Superior temporal gyrus (tissue), 1 donor: ENCODE measurements at regions not wholly inside any gene's neighbourhood (a gene's known extent, or its start where the extent isn't known, plus 50 kb on each side); places are given as distances from the start of the nearest gene placed in this dataset.
A peak's percentile ranks its signal among the peaks of the same experiment; 100 is the strongest.
"Not testable (repeated sequence)": the region's sequence is repeated elsewhere in the genome, so short reads cannot be mapped to it uniquely, and the experiment has no call there.

Source experiments
- DNase-seq: peaks from one replicate; pipeline ENCODE4 v3.0.0-alpha.2; 2016; ENCODE audit errors: extremely low spot score

DNA sequence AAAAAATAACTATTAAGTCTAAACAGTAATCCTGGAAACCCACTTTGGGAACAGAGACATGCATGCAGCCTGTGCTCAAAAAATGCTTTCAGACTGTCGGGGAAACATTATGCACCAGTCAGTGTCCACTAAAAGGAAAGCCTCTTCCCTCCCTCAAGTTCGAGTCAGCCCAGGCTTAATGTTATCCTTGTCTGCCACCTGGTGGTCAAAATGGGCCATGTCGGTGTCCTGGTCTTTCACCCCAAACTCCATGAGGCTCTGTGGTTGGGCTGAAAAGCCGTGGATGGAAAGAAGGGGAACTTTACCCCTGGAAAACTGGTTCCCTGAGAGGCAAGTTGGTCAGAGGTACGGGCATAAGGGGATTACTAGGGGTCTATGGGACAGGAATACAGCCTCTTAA lies 88.4 kb upstream of the ZNF492 start:
- peak; percentile 76 for DNase-seq

DNA sequence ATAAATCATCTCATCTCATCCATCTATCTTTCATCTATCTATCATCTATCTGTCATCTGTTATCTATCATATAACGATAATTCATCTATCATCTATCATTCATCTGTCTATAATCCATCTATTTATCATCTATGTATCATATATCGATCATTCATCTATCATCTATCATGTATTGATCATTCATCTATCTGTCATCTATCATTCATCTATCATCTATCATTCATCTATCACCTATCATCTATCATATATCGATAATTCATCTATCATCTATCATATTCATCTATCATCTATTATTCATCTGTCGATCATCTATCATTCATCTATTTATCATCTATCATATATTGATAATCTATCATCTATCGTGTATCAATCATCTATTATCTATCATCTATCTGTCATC lies 100.4 kb upstream of the ZNF492 start:
- no peak for DNase-seq

DNA sequence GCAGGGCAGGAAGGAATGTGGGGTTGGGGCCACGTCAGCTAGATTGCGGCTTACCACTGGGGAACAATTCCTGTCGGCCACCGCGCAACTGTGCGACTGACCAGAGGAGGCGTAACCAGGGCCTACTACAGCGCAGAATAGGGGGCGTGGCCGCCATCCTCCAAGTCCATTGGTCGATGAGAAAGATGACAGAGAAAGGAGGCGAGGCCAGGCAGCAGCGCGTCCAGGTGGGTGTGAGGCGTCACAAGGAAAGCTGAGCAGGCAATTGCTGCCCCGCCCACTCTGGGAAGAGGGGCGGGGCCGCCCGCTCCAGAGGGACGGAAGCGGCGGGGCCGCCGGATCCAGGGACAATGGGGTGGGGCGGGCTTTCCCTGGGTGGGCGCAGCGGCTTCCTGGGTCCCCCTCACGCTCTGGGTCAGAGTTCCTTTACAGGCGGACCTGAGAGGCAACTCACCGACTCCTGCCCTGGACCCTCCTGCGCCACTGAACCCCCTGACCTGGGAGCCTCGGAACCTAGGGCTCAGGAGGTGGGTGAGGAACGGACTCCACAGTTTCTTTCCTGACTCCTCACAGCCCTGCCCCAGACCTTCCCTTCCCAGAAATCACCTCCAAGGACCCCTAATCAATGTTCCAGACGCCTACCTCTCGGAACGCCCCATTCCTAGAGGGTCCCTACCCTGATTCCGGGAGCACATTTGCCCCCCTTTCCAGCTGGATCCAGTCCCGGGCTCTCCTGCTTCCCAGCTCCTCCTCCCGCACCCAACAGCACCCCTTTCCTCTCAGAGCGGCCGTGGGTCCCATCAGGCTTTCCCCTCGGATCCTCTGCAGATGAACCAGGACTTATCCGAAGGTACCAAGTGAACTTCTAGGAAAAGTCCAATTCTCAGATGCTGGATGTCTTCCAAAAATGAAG lies 101.5 kb upstream of the ZNF492 start:
- peak; percentile 58 for DNase-seq

DNA sequence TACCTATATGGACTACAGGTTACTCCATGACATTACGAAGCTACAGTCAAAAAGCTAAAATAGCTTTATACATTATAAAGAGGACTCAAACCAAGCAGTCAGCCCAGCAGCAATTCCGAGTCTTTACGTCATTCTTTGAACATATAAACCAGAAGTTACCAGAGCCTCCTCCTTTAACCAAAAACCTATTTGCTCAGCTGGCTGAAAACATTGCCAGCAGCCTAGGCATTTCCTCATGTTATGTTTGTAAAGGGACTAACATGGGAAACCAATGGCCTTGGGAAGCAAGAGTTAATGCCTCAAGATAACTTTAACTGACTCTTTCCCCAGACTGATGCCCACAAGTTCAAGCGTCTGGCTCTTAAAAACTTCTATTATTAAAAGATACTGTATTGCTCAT lies 104.1 kb upstream of the ZNF492 start:
- no peak for DNase-seq

DNA sequence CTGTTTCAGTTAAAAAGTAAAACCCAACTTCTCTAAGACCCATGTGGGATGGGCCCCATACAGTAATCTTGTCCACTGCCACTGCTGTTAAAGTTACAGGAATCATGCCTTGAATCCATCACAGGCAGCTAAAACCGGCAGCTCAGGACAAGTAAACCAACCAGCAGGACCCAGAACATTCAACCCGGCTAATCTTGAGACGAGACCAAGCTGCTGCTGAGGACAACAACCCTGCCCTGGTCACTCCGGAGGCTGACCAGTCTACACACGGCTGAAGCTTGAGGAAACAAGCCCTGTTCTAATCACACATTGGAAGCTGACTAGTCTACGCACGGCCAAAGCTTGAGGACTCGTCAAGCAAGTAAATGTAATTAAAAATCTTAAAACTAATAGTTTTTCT lies 105.2 kb upstream of the ZNF492 start:
- no peak for DNase-seq

DNA sequence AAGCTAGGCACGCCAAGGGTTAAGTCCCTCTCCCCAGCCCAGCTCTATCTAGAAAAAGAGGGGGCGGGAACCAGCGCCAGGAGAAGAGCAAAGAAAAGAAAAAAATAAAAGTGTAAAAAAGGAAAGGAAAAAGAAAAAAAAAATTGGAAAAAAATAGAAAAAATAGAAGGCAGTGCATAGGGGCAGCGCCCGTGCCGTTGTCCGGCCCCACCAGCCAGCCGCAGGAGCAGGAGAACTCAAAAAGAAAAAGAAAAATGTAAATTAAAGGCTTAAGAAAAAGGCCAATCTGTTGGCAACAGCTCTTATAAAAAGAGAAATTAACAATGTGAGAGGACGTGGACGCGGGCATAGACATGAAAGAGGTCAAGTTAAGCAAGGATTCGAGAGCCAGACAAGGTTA lies 105.4 kb upstream of the ZNF98 start:
- no peak for DNase-seq

DNA sequence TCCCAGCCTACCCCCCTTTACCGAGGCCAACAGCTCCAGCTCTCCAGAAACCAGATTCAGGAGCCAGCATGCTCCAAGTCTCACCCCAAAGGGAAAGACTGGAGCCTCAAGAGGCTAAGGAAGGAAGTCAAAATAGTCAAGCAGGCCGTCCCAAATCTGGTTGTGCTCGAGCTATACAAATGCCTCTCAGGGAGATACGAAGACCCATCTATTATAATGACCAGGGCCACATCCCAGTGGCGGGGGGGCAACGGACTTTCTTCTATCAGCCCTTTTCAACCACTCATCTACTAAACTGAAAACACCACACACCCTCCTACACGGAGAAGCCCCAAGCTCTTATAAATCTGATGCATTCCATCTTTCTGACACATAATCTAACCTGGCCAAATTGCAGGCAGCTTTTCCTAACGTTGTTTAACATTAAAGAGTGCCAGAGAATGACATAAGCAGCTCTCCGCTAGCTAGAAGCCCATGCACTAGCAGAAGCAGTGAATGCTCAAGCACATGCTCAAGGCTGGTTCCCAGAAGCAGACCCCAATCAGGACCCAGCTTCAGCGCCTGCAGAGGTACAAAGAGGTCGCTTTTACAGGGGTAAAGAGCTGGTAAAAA lies 104.6 kb upstream of the ZNF98 start:
- DNase-seq = no peak

DNA sequence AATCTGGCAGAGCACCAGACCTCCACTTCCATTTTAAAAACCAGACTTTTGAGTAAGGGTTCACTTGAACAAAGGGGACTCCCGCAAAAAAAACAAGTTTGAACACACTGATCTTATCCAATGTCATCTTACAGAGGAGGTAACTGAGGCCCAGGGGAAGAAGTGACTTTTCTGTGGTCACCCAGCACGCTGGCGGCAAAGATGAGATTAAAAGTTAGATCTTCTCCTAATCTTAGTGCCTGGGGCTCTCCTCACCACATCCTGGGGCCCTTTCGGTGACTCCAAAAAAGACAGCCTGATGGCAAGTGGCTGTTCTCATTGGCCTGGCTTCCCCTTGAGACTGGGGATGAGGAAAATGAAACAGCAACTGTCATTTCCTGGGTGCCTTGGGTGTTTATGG lies 101.8 kb upstream of the ZNF98 start:
- DNase-seq = no peak

DNA sequence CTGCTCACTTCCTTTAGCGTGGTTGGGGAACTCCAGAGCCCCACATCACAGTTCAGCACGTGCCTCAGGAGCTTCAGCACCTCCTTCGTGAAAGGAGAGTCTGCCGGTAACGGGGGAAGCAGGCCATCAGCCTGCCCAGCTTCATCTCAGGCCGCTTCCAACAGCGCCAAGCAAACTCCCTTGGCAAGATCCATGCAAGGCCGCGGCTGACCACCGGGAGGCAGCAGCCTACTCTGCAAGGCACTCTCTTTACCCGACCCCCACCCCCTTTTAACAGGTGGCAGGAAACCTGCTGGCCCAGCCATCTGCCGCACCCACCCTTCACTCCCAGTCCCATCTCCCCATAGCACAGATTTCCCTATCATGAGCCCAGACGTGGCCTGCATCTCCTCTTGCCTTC lies 97.4 kb upstream of the ZNF98 start:
- not testable (repeated sequence) for DNase-seq

DNA sequence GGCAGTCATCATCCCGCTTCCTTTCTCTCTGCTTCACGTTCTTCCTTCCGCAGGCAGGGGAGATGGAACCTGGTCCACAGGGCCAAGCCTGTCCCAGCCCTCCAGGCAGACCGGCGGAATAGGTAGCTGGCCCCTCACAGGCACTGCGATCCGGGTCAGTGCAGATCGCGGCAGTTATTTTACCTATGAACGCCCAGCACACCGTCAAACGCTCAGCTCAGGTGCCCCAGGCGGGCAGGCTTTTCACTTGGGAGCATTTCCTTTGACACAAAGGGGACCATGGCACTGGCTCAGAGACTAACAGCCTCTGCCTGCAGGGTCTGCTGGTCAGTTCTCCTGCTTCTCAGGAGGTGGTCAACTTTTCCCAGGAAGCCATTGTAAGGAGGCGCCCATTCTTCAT lies 97.0 kb upstream of the ZNF98 start:
- no peak for DNase-seq

DNA sequence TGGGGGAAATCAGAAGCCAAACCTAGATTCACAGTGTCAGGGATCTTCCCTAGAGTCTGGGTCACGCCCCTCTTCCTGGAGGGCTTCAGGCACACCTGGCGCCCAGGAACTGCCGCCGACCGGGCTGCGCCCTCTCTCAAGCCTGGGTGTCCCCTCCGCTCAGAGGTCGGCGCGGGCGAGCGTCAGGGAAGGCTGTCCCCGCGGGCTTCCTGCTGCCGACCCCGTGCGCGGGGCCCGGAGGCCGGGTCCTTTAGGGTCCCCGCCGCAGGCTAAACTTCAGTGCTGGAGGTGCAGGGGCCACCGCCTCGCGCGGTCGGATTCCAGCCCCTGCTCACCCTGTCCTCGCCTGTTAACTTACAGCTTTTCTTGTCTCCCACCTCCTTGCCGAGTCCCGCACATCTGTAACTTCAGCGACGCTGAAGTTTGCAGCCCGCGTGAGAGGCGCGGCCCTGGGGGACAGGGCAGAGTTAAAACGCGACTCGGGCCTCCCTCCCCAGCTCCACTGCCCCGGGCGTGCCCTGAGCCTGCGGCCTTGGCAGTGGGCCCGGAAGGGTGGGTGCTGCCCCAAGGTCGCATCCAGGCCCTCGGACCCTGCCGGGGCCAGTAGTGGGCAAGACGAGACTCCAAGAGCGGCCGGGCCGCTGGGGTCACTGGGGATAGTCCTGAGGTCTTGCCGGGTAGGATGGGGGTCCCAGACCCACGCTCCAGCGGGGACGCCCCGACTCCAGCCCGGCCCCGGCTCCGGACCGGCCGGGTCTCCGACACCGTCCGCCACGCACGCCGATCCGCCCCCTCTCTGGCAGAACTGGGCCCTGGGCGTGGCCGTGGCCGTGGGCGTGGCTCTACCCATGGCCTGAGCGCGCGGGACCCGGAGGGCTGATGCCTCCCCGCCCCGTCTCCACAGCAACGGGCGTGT lies 95.6 kb upstream of the ZNF98 start:
- DNase-seq = no peak

DNA sequence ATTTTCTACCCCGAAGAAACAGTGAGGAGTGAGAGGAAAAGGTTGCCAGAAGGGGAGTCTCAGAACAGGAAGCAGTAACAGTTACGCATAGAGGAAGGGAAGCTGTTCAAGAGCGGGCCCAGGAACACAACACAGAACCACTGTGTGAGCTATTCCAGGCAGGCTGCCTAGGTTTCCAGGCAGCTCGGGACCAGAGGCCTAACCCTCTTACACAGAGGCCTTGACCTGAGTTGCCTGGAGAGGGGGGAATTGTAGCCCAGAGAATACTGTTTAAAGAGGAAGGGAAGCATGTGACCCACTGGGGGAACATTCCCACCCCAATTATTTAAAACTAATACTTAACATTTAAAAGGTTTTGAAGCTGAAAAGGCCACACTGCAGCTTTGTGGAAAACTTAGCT lies 93.3 kb upstream of the ZNF98 start:
- DNase-seq = no peak

DNA sequence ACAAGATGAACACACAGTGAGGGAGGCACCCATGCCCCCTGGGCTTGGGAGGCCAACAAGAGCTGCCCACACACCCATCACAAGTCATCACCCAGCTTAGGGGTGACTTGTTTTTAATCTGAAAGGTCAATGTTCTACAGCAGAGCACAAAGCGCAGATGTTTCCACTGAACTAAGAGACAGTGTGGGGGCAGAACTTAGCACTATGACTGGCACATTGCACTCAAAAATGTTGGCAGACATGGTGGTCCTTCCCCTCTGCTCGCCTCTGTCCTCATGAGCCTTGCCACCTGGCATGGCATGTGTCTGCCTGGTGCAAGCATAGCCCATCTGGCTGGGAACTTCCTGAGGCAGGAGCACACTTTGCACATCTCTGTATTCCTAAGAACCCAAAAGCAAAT lies 81.4 kb upstream of the ZNF98 start:
- no peak for DNase-seq

DNA sequence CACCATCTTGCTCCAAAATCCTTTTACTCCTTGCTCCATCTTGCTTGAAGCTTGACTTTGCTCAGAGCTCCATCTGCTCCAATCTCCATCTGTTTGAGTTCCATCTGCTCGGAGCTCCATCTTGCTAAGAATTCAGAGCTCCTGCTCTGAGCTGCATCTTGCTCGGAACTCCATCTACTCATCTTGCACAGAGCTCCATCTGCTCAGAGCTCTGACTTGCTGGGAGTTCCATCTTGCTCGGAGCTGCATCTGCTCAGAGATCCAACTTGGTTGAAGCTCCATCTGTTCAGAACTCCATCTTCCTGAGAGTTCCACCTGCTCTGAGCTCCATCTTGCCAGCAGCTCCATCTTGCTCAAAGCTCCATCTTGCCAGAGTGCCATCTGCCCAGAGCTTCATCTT lies 80.6 kb upstream of the ZNF98 start:
- no peak for DNase-seq

DNA sequence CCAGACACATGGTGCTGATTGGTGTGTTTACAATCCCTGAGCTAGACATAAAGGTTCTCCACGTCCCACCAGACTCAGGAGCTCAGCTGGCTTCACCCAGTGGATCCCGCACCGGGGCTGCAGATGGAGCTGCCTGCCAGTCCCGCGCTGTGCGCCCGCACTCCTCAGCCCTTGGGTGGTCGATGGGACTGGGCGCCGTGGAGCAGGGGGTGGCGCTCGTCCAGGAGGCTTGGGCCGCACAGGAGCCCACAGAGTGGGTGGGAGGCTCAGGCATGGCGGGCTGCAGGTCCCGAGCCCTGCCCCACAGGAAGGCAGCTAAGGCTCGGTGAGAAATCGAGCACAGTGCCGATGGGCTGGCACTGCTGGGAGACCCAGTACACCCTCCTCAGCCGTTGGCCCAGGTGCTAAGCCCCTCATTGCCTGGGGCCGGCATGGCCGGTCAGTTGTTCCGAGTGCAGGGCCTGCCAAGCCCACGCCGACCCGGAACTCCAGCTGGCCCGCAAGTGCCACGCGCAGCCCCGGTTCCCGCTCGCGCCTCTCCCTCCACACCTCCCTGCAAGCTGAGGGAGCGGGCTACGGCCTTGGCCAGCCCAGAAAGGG lies 76.8 kb upstream of the ZNF98 start:
- not testable (repeated sequence) for DNase-seq

DNA sequence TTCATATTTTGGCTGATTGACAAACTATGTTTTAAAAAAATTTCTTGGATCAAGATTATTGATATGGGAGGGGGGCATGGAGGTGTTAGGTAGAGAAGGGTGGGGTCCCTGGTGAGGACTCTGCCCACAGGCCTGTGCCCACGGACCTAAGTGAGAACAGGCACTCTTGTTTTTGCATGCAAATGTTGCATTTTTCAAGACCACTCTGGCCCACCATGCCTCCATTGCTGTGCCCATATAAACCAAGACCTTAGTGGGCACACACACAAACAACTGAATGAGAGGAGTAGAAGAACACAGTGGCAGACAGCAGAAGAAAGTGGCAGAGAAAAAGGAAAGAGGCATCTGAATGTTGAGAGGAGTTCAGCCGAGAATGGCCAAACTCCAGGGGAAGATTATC lies 69.6 kb upstream of the ZNF98 start:
- DNase-seq = no peak

DNA sequence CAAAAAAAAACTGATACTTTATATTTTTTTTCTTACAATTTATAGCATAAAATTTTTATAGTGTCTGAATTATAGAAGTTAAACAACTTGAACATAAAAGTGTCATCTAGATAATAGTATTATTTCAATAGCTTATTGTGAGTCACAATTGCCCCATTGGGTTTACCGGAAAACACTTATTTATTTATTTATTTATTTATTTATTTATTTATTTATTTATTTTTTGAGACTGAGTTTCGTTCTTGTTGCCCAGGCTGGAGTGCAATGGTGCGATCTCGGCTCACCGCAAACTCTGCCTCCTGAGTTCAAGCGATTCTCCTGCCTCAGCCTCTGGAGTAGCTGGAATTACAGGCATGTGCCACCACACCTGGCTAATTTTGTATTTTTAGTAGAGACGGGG lies 61.4 kb upstream of the ZNF98 start:
- DNase-seq = not testable (repeated sequence)

DNA sequence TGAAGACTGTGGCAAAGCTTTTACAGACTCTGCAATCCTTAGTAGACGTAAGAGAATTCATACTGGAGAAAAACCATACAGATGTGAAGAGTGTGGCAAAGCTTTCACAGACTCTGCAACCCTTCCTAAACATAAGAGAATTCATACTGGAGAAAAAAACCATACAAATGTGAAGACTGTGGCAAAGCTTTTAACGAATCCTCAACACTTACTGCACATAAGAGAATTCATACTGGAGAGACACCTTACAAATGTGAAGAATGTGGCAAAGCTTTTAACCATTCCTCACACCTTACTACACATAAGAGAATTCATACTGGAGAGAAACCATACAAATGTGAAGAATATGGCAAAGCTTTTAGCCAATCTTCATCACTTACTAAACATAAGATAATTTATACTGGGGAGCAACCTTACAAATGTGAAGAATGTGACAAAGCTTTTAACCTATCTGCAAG lies 50.1 kb upstream of the ZNF98 start:
- no peak for DNase-seq
